Cardiac muscle cell (in vitro differentiated cells and primary cell): ENCODE measurements at regions not wholly inside any gene's neighbourhood (a gene's known extent, or its start where the extent isn't known, plus 50 kb on each side); places are given as distances from the start of the nearest gene placed in this dataset.
"Not testable (repeated sequence)": the region's sequence is repeated elsewhere in the genome, so short reads cannot be mapped to it uniquely, and the experiment has no call there.

Experiments used
- DNase-seq, 2 donors: peaks; one replicate each; pipeline versions ENCODE4 v3.0.0 to v3.0.0-alpha.2; 2010 to 2017; ENCODE audit warnings: low read depth in 1 of 2, low spot score in 1 of 2
- H3K27ac ChIP-seq: fragments of 200-600 bp; sonication (generic); 2 replicates; pipeline ENCODE4 v1.5.1; 2016
- H3K27me3 ChIP-seq: fragments of 200-600 bp; sonication (generic); 2 replicates; pipeline ENCODE4 v1.6.0; 2016; ENCODE audit warnings: control low read depth
- H3K36me3 ChIP-seq: fragments of 200-600 bp; sonication (generic); 2 replicates; pipeline ENCODE4 v1.5.1; 2016; ENCODE audit warnings: control low read depth
- H3K4me1 ChIP-seq: fragments of 200-600 bp; sonication (generic); 2 replicates; pipeline ENCODE4 v1.8.1; 2017; ENCODE audit warnings: low read depth, mild to moderate bottlenecking, mixed run types
- H3K4me3 ChIP-seq: fragments of 200-600 bp; sonication (generic); 2 replicates; pipeline ENCODE4 v1.5.1; 2016; ENCODE audit warnings: mild to moderate bottlenecking
- H3K9me3 ChIP-seq: fragments of 200-600 bp; sonication (generic); 2 replicates; pipeline ENCODE4 v1.5.1; 2017; ENCODE audit warnings: low read depth, mild to moderate bottlenecking, control low read depth
- CTCF ChIP-seq: IDR thresholded peaks from 2 replicates; pipeline ENCODE4 v1.5.1; 2012; ENCODE audit warnings: low read depth, mild to moderate bottlenecking, low read length

DNA sequence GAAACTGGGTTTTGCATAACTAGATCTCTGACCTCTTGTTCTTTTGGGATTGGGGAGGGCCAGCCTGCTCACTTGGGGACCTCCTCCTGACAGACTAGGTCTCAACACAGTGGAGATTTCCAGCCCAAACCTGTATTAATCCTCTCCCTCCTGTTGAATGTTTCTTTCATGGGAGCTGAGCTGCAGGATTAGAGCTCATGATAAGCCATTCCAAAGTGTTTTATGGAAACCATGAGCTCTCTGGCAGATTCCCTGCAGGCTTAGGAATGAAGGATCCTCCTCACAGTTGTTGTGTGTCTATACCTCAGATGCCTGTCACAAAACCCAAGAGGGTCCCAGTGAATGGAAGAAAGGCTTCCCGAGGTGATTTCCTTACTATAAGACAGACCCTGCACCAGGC, 248.4 kb upstream of the B3GAT1 start:
- no peak for DNase-seq
- Histone ChIP-seq H3K36me3 (no peaks in the 10 kb centered on the region), H3K4me1 (no peaks in the 10 kb centered on the region), H3K27me3 (peaks cover 7% of the 10 kb centered on the region), H3K27ac (no peak overlapping the region), H3K4me3 (no peak overlapping the region), H3K9me3 (no peaks in the 10 kb centered on the region)
- TF ChIP-seq CTCF = no peak

DNA sequence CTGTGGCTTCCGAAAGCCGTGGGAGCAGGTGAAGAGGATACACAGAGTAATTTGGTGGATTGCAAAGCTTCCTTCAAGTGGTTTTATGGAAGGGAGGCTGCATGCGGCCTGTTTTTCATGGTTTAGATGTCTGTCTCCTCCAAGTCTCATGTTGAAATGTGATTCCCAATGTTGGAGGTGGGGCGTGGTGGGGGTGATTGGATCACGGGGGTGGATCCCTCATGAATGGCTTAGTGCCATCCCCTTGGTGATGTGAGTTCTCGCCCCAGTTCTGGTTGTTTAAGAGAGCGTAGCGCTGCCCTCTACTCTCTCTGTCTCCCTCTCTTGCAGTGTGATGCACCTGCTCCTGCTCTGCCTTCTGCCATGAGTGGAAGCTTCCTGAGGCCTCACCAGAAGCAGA, 247.8 kb upstream of the B3GAT1 start:
- no peak for DNase-seq
- Histone ChIP-seq H3K9me3 (no peaks in the 10 kb centered on the region), H3K4me3 (no peak overlapping the region), H3K27me3 (peaks cover 12% of the 10 kb centered on the region), H3K27ac (no peak overlapping the region), H3K4me1 (no peaks in the 10 kb centered on the region), H3K36me3 (no peaks in the 10 kb centered on the region)
- TF ChIP-seq CTCF = no peak

DNA sequence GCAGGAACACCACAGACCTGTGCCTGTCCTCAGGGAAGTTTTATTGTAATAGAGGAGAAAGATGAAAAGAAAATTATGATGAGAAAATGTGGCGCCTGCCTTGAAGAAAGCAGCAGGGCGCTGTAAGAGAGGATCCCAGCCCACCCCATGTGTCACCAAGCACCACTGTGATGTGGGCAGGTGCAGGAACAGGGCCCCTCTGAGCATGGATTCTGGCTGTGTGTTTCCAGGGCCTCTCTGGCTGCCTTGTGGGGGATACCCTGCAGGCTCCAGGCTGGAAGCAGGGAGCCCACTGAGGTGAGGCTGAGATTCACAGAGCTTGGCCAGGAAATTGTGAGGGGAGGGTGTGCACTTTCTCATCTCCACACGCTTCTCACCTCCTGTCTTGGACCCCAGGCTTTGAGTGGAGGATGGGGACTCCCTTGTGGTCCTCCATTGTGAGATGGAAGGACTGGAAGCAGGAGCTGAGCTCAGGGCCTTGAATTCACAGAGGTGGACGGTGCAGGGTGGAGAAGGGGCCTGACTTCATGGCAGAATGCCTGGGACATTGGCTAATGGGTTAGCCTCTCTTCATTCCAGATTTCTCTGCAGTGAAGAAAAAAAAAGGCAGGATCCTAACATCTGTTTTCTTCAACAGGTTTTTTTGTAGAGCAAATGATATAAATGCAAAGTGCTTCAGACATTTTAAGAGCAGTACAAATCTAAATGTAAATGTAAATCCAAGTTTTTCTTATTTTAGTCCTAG, 246.6 kb upstream of the B3GAT1 start:
- Histone ChIP-seq H3K4me3 (no peak overlapping the region), H3K27ac (no peak overlapping the region), H3K9me3 (no peaks in the 10 kb centered on the region), H3K27me3 (peaks cover 18% of the 10 kb centered on the region), H3K36me3 (no peaks in the 10 kb centered on the region), H3K4me1 (no peaks in the 10 kb centered on the region)
- TF ChIP-seq CTCF = no peak
- no peak for DNase-seq

GRCh38 chr11:134657631-134658030, 245.6 kb upstream of the B3GAT1 start:
- Histone ChIP-seq H3K4me3 (no peak overlapping the region), H3K36me3 (no peaks in the 10 kb centered on the region), H3K4me1 (no peaks in the 10 kb centered on the region), H3K9me3 (no peaks in the 10 kb centered on the region), H3K27ac (no peak overlapping the region), H3K27me3 (peaks cover 18% of the 10 kb centered on the region)
- DNase-seq = no peak
- no peak for TF ChIP-seq CTCF

DNA sequence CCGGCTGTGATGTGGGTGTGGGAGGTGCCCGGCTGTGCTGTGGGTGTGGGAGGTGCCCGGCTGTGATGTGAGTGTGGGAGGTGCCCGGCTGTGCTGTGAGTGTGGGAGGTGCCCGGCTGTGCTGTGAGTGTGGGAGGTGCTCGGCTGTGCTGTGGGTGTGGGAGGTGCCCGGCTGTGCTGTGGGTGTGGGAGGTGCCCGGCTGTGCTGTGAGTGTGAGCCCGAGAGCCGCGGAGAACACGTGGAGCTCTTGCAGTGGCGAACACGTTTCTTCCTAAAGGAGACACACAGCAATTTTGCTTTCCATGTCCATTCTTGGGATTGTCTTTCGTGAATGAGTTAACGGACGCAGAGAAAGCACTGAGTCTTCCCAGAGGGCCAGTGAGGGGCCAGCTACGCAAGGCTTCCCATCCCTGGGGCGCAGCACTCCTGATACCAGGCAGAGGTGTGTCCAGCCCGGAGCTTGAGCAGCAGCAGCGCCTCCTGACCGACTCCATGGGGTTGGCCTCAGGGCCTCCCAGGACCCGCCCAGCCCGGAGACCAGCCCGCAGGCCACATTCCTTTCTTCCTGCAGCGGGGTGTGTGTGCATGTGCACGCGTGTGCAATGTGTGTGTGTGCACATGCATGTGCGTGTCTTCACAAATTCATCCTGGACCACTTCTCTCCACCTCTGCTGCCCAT, 245.0 kb upstream of the B3GAT1 start:
- Histone ChIP-seq H3K27me3 (peaks cover 18% of the 10 kb centered on the region), H3K27ac (no peak overlapping the region), H3K9me3 (no peaks in the 10 kb centered on the region), H3K36me3 (no peaks in the 10 kb centered on the region), H3K4me3 (no peak overlapping the region), H3K4me1 (no peaks in the 10 kb centered on the region)
- TF ChIP-seq CTCF = no peak
- DNase-seq = no peak

- not testable (repeated sequence) for DNase-seq, H3K9me3 ChIP-seq, H3K4me3 ChIP-seq, H3K4me1 ChIP-seq, H3K27ac ChIP-seq, H3K36me3 ChIP-seq
- peaks cover 18% of the 10 kb centered on the region for H3K27me3 ChIP-seq
These were observed 244.2 kb upstream of the B3GAT1 start for GRCh38 chr11:134656086-134656840.
